H9 (cell line): ENCODE measurements at regions not wholly inside any gene's neighbourhood (a gene's known extent, or its start where the extent isn't known, plus 50 kb on each side); places are given as distances from the start of the nearest gene placed in this dataset.

Source experiments
- DNase-seq: peaks from one replicate; pipeline ENCODE4 v3.0.0-alpha.2; 2017
- H2AFZ ChIP-seq: one replicate; pipeline ENCODE4 v1.6.1; 2013; ENCODE audit warnings: mild to moderate bottlenecking, low read length, control low read depth, moderate library complexity
- H2AK5ac ChIP-seq: 2 replicates; pipeline ENCODE4 v1.6.1; 2013; ENCODE audit warnings: low read length, control low read depth, mixed read lengths; ENCODE audit not compliant: insufficient read length
- H2BK120ac ChIP-seq: one replicate; pipeline ENCODE4 v1.6.1; 2013; ENCODE audit warnings: low read depth, mild to moderate bottlenecking, low read length, control low read depth, inconsistent platforms; ENCODE audit not compliant: poor library complexity, severe bottlenecking
- H2BK12ac ChIP-seq: 2 replicates; pipeline ENCODE4 v1.6.1; 2013; ENCODE audit warnings: low read length, control low read depth, mixed read lengths, low read depth; ENCODE audit not compliant: insufficient read length
- H2BK15ac ChIP-seq: 2 replicates; pipeline ENCODE4 v1.6.1; 2013; ENCODE audit warnings: low read depth, low read length, control low read depth
- H2BK20ac ChIP-seq: one replicate; pipeline ENCODE4 v1.6.1; 2013; ENCODE audit warnings: low read depth, mild to moderate bottlenecking, low read length, control low read depth, inconsistent platforms; ENCODE audit not compliant: poor library complexity, severe bottlenecking
- H2BK5ac ChIP-seq: 2 replicates; pipeline ENCODE4 v1.6.1; 2013; ENCODE audit warnings: low read length, control low read depth, mixed read lengths; ENCODE audit not compliant: insufficient read length
- H3K14ac ChIP-seq: 2 replicates; pipeline ENCODE4 v1.6.1; 2013; ENCODE audit warnings: low read length, control low read depth; ENCODE audit not compliant: insufficient read depth
- H3K18ac ChIP-seq: 2 replicates; pipeline ENCODE4 v1.6.1; 2013; ENCODE audit warnings: low read depth, mild to moderate bottlenecking, mixed read lengths, low read length, control low read depth; ENCODE audit not compliant: insufficient read length
- H3K23ac ChIP-seq: 2 replicates; pipeline ENCODE4 v1.6.1; 2013; ENCODE audit warnings: low read length, control low read depth, mixed read lengths, low read depth; ENCODE audit not compliant: insufficient read length
- H3K23me2 ChIP-seq: 2 replicates; pipeline ENCODE4 v1.6.1; 2013; ENCODE audit warnings: low read depth, mild to moderate bottlenecking, mixed read lengths, low read length, control low read depth; ENCODE audit not compliant: insufficient read length, poor library complexity, severe bottlenecking
- H3K27ac ChIP-seq: 2 replicates; pipeline ENCODE4 v1.5.1; 2013; ENCODE audit warnings: low read length, control low read depth, mixed read lengths, low read depth; ENCODE audit not compliant: insufficient read length
- H3K27me3 ChIP-seq: 2 replicates; pipeline ENCODE4 v1.6.1; 2013; ENCODE audit warnings: low read length, control low read depth, inconsistent platforms; ENCODE audit not compliant: insufficient read depth
- H3K4ac ChIP-seq: 2 replicates; pipeline ENCODE4 v1.6.1; 2013; ENCODE audit warnings: low read depth, mild to moderate bottlenecking, control low read depth, inconsistent platforms, low read length, moderate library complexity
- H3K4me1 ChIP-seq: 2 replicates; pipeline ENCODE4 v1.6.1; 2013; ENCODE audit warnings: low read length, control low read depth, inconsistent platforms; ENCODE audit not compliant: insufficient read depth
- H3K4me2 ChIP-seq: 2 replicates; pipeline ENCODE4 v1.6.1; 2013; ENCODE audit warnings: low read length, control low read depth, mixed read lengths; ENCODE audit not compliant: insufficient read length, insufficient read depth
- H3K56ac ChIP-seq: 2 replicates; pipeline ENCODE4 v1.6.1; 2013; ENCODE audit warnings: low read depth, mild to moderate bottlenecking, mixed read lengths, low read length, control low read depth; ENCODE audit not compliant: insufficient read length
- H3K79me1 ChIP-seq: 2 replicates; pipeline ENCODE4 v1.6.1; 2013; ENCODE audit warnings: low read depth, mild to moderate bottlenecking, moderate library complexity, low read length, control low read depth, inconsistent platforms; ENCODE audit not compliant: insufficient read depth, poor library complexity, severe bottlenecking
- H3K79me2 ChIP-seq: 2 replicates; pipeline ENCODE4 v1.6.1; 2013; ENCODE audit warnings: low read length, control low read depth, inconsistent platforms; ENCODE audit not compliant: insufficient read depth
- H3K9ac ChIP-seq: 2 replicates; pipeline ENCODE4 v1.6.1; 2013; ENCODE audit warnings: low read length, control low read depth, mixed read lengths; ENCODE audit not compliant: insufficient read length; ENCODE audit errors: extremely low read depth
- H3K9me3 ChIP-seq: one replicate; pipeline ENCODE4 v1.6.1; 2013; ENCODE audit warnings: low read depth, low read length, inconsistent platforms; ENCODE audit not compliant: control insufficient read depth
- H3T11ph ChIP-seq: one replicate; pipeline ENCODE4 v1.6.1; 2013; ENCODE audit warnings: mild to moderate bottlenecking, low read length, control low read depth, inconsistent platforms
- H4K20me1 ChIP-seq: one replicate; pipeline ENCODE4 v1.6.1; 2013; ENCODE audit not compliant: control insufficient read depth, insufficient read length, insufficient read depth
- H4K5ac ChIP-seq: 2 replicates; pipeline ENCODE4 v1.6.1; 2013; ENCODE audit warnings: low read depth, mild to moderate bottlenecking, mixed read lengths, low read length, control low read depth; ENCODE audit not compliant: insufficient read length
- H4K8ac ChIP-seq: replicated peaks from 2 replicates; pipeline ENCODE4 v1.6.1; 2013; ENCODE audit warnings: low read length, control low read depth, mixed read lengths, low read depth; ENCODE audit not compliant: insufficient read length
- H4K91ac ChIP-seq: 2 replicates; pipeline ENCODE4 v1.6.1; 2013; ENCODE audit warnings: low read depth, mild to moderate bottlenecking, moderate library complexity, mixed read lengths, low read length, control low read depth; ENCODE audit not compliant: insufficient read length
- H3K27ac Mint-ChIP-seq, 3 experiments: 2 replicates in 2 of 3; 3 replicates in 1 of 3; pipeline ENCODE4 v1.8.0; 2020 to 2021; ENCODE audit warnings: mixed read lengths in 3 of 3, mild to moderate bottlenecking in 1 of 3, moderate library complexity in 1 of 3
- H3K27me3 Mint-ChIP-seq: 2 replicates; pipeline ENCODE4 v1.8.0; 2021; ENCODE audit warnings: low read depth, mild to moderate bottlenecking, moderate library complexity, mixed read lengths
- H3K36me3 Mint-ChIP-seq, 3 experiments: 2 replicates in 2 of 3; 3 replicates in 1 of 3; pipeline ENCODE4 v1.8.0; 2020 to 2021; ENCODE audit warnings: low read depth in 3 of 3, mixed read lengths in 3 of 3; ENCODE audit not compliant: insufficient read depth in 1 of 3
- H3K4me1 Mint-ChIP-seq, 2 experiments: 2 replicates each; pipeline ENCODE4 v1.8.0; 2020; ENCODE audit warnings: mixed read lengths in 2 of 2
- H3K4me3 Mint-ChIP-seq, 2 experiments: 2 replicates in 1 of 2; 3 replicates in 1 of 2; pipeline ENCODE4 v1.8.0; 2020 to 2021; ENCODE audit warnings: mild to moderate bottlenecking in 2 of 2, mixed read lengths in 2 of 2, moderate library complexity in 1 of 2
- H3K9me3 Mint-ChIP-seq, 2 experiments: 2 replicates in 1 of 2; 3 replicates in 1 of 2; pipeline ENCODE4 v1.8.0; 2020; ENCODE audit warnings: mild to moderate bottlenecking in 2 of 2, mixed read lengths in 2 of 2, moderate library complexity in 1 of 2
- CTCF ChIP-seq: fragments of 200-600 bp; sonication (generic); conservative IDR thresholded peaks from 3 replicates; pipeline ENCODE4 v1.8.0; 2021; ENCODE audit warnings: antibody characterized with exemption, mild to moderate bottlenecking
- WGBS: extraction: QIAGEN DNeasy Blood & Tissue Kit; methylation state at CpG from one replicate; pipeline ENCODE4 v1.1.7; 2013; ENCODE audit warnings: missing lambda C conversion rate, low lambda C conversion rate, mixed read lengths; ENCODE audit not compliant: insufficient read length; ENCODE audit errors: extremely low coverage; 5-methylcytosine and 5-hydroxymethylcytosine counted together

GRCh38 chr22:33221568-33221967 lies 163.4 kb upstream of the SYN3 start:
- Histone ChIP-seq H2BK20ac (no peak overlapping the region), H2AK5ac (no peak overlapping the region), H3K4ac (no peak overlapping the region), H4K8ac (no peak overlapping the region), H3K9ac (no peak overlapping the region), H3K79me1 (no peaks in the 10 kb centered on the region), H2BK5ac (no peak overlapping the region), H3K14ac (no peak overlapping the region), H3K18ac (no peak overlapping the region), H2BK12ac (no peak overlapping the region), H2AFZ (no peak overlapping the region), H3K4me2 (no peak overlapping the region), H3K27ac (no peak overlapping the region), H4K91ac (no peak overlapping the region), H4K20me1 (no peaks in the 10 kb centered on the region), H4K5ac (no peak overlapping the region), H3K79me2 (no peaks in the 10 kb centered on the region), H3K23ac (no peak overlapping the region), H3K4me1 (no peaks in the 10 kb centered on the region), H3T11ph (no peak overlapping the region), H3K56ac (no peak overlapping the region), H3K23me2 (no peaks in the 10 kb centered on the region), H3K27me3 (no peaks in the 10 kb centered on the region), H2BK15ac (no peak overlapping the region), H2BK120ac (no peak overlapping the region), H3K9me3 (no peaks in the 10 kb centered on the region)
- WGBS = no CpG with 5 or more reads among the region's 3 CpGs
- Mint-ChIP-seq H3K4me3 (no peak overlapping the region), H3K4me1 (peaks cover 0 to 3% of the 10 kb centered on the region in 2 experiments; a peak in 1 of 4 replicates), H3K36me3 (no peaks in the 10 kb centered on the region; a peak in 1 of 7 replicates), H3K9me3 (peaks cover 3 to 5% of the 10 kb centered on the region in 2 experiments; a peak in 3 of 5 replicates), H3K27me3 (peaks cover 75% of the 10 kb centered on the region), H3K27ac (no peak overlapping the region)
- DNase-seq = no peak
- no peak for TF ChIP-seq CTCF
